Trophoblast cell (in vitro differentiated cells and primary cell): ENCODE measurements at regions not wholly inside any gene's neighbourhood (a gene's known extent, or its start where the extent isn't known, plus 50 kb on each side); places are given as distances from the start of the nearest gene placed in this dataset.

Source experiments
- DNase-seq, 2 donors: peaks; one replicate each; pipeline ENCODE4 v3.0.0-alpha.2; 2016
- H2AFZ ChIP-seq: 2 replicates; pipeline ENCODE4 v1.6.1; 2013; ENCODE audit warnings: low read length, moderate library complexity, mild to moderate bottlenecking; ENCODE audit not compliant: insufficient read depth, poor library complexity
- H2AK5ac ChIP-seq: 2 replicates; pipeline ENCODE4 v1.6.1; 2013; ENCODE audit warnings: mild to moderate bottlenecking, low read length
- H2BK120ac ChIP-seq: 2 replicates; pipeline ENCODE4 v1.6.1; 2013; ENCODE audit warnings: low read length, mild to moderate bottlenecking, moderate library complexity; ENCODE audit not compliant: insufficient read depth, poor library complexity
- H2BK12ac ChIP-seq: 2 replicates; pipeline ENCODE4 v1.6.1; 2013; ENCODE audit warnings: mild to moderate bottlenecking, low read length, moderate library complexity
- H2BK5ac ChIP-seq: 2 replicates; pipeline ENCODE4 v1.6.1; 2013; ENCODE audit warnings: low read length, low read depth, moderate library complexity, mild to moderate bottlenecking; ENCODE audit not compliant: poor library complexity
- H3K14ac ChIP-seq: 2 replicates; pipeline ENCODE4 v1.6.1; 2013; ENCODE audit warnings: mild to moderate bottlenecking, low read length
- H3K18ac ChIP-seq: 2 replicates; pipeline ENCODE4 v1.6.1; 2013; ENCODE audit warnings: mild to moderate bottlenecking, low read length
- H3K23ac ChIP-seq: 2 replicates; pipeline ENCODE4 v1.6.1; 2013; ENCODE audit warnings: low read length
- H3K27ac ChIP-seq: 2 replicates; pipeline ENCODE4 v1.5.1; 2013; ENCODE audit warnings: low read depth, mild to moderate bottlenecking, inconsistent platforms, low read length, moderate library complexity
- H3K27me3 ChIP-seq: 2 replicates; pipeline ENCODE4 v1.6.1; 2013; ENCODE audit warnings: inconsistent platforms, mild to moderate bottlenecking, low read length, moderate library complexity; ENCODE audit not compliant: insufficient read depth
- H3K36me3 ChIP-seq, 2 experiments: 1 replicate in 1 of 2; 2 replicates in 1 of 2; pipeline ENCODE4 v1.6.1; 2013; ENCODE audit warnings: low read length in 2 of 2, mild to moderate bottlenecking in 2 of 2, moderate library complexity in 1 of 2; ENCODE audit not compliant: insufficient read depth in 2 of 2, control insufficient read depth in 1 of 2
- H3K4ac ChIP-seq: 2 replicates; pipeline ENCODE4 v1.6.1; 2013; ENCODE audit warnings: low read depth, mild to moderate bottlenecking, low read length, moderate library complexity
- H3K4me1 ChIP-seq, 2 experiments: 1 replicate in 1 of 2; 2 replicates in 1 of 2; pipeline ENCODE4 v1.6.1; 2013; ENCODE audit warnings: low read length in 2 of 2, mild to moderate bottlenecking in 2 of 2, moderate library complexity in 1 of 2; ENCODE audit not compliant: insufficient read depth in 2 of 2, control insufficient read depth in 1 of 2
- H3K4me2 ChIP-seq: 2 replicates; pipeline ENCODE4 v1.6.1; 2013; ENCODE audit warnings: inconsistent platforms, mild to moderate bottlenecking, low read length, moderate library complexity
- H3K4me3 ChIP-seq: 2 replicates; pipeline ENCODE4 v1.5.1; 2013; ENCODE audit warnings: mild to moderate bottlenecking, low read depth, low read length, inconsistent platforms
- H3K79me1 ChIP-seq: one replicate; pipeline ENCODE4 v1.6.1; 2013; ENCODE audit warnings: low read length
- H3K79me2 ChIP-seq: 2 replicates; pipeline ENCODE4 v1.6.1; 2013; ENCODE audit warnings: low read length, mild to moderate bottlenecking; ENCODE audit not compliant: control insufficient read depth, insufficient read depth, poor library complexity
- H3K9ac ChIP-seq: 2 replicates; pipeline ENCODE4 v1.6.1; 2013; ENCODE audit warnings: mild to moderate bottlenecking, low read length
- H3K9me3 ChIP-seq: 2 replicates; pipeline ENCODE4 v1.6.1; 2013; ENCODE audit warnings: low read depth, mild to moderate bottlenecking, control low read depth, inconsistent platforms, low read length; ENCODE audit not compliant: insufficient read depth
- H4K12ac ChIP-seq: 2 replicates; pipeline ENCODE4 v1.6.1; 2013; ENCODE audit warnings: low read depth, mild to moderate bottlenecking, low read length, moderate library complexity
- H4K8ac ChIP-seq: 2 replicates; pipeline ENCODE4 v1.6.1; 2013; ENCODE audit warnings: low read depth, mild to moderate bottlenecking, low read length, moderate library complexity
- H4K91ac ChIP-seq: one replicate; pipeline ENCODE4 v1.6.1; 2013; ENCODE audit warnings: low read depth, mild to moderate bottlenecking, low read length, moderate library complexity
- WGBS: extraction: QIAGEN DNeasy Blood & Tissue Kit; methylation state at CpG from one replicate; pipeline ENCODE4 v1.1.7; 2013; ENCODE audit warnings: missing lambda C conversion rate; ENCODE audit not compliant: insufficient read length, insufficient coverage; ENCODE audit errors: extremely low coverage; 5-methylcytosine and 5-hydroxymethylcytosine counted together

DNA sequence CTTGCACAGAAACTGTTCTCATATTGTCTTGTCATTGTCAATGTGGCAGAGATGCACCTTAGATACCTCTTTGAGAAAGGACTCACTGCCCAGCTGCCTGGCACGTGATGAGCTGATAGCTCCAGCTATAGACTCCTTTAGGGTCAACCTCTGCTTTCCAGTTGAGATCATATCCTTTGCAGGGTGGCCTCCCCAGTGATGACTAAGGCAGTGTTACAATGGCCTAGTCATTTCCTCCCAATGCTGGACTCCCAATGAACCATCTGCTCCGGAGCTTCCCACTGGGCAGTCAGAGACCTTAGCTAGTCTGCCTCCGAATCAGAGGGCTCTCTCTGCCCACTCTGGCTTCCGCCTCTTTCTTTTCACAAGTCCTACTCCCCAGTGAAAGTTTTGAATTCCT is 79.5 kb downstream of the CHRD start:
- Histone ChIP-seq H3K27ac (no peak overlapping the region), H3K9ac (no peak overlapping the region), H4K8ac (no peak overlapping the region), H3K79me2 (no peaks in the 10 kb centered on the region), H3K18ac (no peak overlapping the region), H4K12ac (no peak overlapping the region), H3K9me3 (peaks cover 7% of the 10 kb centered on the region), H2BK12ac (no peak overlapping the region), H3K4me1 (no peaks in the 10 kb centered on the region), H3K79me1 (no peaks in the 10 kb centered on the region), H3K4ac (no peak overlapping the region), H2BK120ac (no peak overlapping the region), H2AK5ac (no peak overlapping the region), H3K4me2 (no peak overlapping the region), H2AFZ (no peak overlapping the region), H3K36me3 (no peaks in the 10 kb centered on the region), H3K14ac (no peak overlapping the region), H3K23ac (no peak overlapping the region), H3K4me3 (no peak overlapping the region), H3K27me3 (no peaks in the 10 kb centered on the region), H2BK5ac (no peak overlapping the region), H4K91ac (no peak overlapping the region)
- peak in 1 of 2 donors; percentile 24 for DNase-seq
- no CpG with 5 or more reads among the region's 4 CpGs for WGBS

DNA sequence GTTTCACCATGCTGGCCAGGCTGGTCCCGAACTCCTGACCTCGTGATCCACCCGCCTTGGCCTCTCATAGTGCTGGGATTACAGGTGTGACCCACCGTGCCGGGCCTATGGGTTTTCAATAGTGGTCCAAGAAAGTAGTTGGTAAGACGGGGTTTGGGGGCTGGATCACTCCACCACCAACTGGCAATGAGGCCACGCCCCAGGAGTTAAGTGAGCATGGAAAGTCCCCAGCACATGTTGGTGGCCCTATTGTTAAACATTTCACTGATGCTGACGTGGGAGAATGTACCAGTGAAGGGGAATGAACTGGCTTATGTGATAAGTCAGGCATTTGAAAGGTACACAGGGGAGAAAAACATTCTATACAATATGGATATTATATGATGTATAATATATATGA is 80.4 kb downstream of the CHRD start:
- Histone ChIP-seq H3K14ac (no peak overlapping the region), H2AK5ac (no peak overlapping the region), H4K91ac (no peak overlapping the region), H3K36me3 (no peaks in the 10 kb centered on the region), H3K27me3 (no peaks in the 10 kb centered on the region), H3K4me2 (no peak overlapping the region), H3K23ac (no peak overlapping the region), H3K4me1 (no peaks in the 10 kb centered on the region), H3K79me2 (no peaks in the 10 kb centered on the region), H3K18ac (no peak overlapping the region), H2BK12ac (no peak overlapping the region), H3K9me3 (peaks cover 7% of the 10 kb centered on the region), H2BK5ac (no peak overlapping the region), H3K79me1 (no peaks in the 10 kb centered on the region), H4K8ac (no peak overlapping the region), H2AFZ (no peak overlapping the region), H3K9ac (no peak overlapping the region), H3K4me3 (no peak overlapping the region), H2BK120ac (no peak overlapping the region), H4K12ac (no peak overlapping the region), H3K4ac (no peak overlapping the region), H3K27ac (no peak overlapping the region)
- WGBS: no CpG with 5 or more reads among the region's 8 CpGs
- DNase-seq: no peak

DNA sequence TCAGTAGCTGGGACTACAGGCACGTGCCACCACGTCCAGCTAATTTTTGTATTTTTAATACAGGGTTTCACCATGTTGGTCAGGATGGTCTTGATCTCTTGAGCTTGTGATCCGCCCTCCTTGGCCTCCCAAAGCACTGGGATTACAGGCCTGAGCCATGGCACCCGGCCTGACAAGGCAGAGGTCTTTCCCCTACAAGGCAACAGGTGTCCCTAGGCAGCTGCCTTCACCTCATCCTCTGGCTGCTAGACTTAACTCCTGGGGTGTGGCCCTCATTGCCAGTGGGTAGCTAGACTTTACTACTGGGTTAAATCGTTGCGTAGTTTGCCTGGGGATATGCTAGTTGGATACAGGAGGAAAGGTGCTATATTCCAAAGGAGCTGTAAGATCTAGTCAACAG is 81.4 kb downstream of the CHRD start:
- Histone ChIP-seq H3K23ac (no peak overlapping the region), H2BK5ac (no peak overlapping the region), H4K91ac (no peak overlapping the region), H3K27me3 (no peaks in the 10 kb centered on the region), H4K12ac (no peak overlapping the region), H3K4ac (no peak overlapping the region), H3K27ac (no peak overlapping the region), H3K18ac (no peak overlapping the region), H2AFZ (no peak overlapping the region), H2BK12ac (no peak overlapping the region), H3K79me1 (no peaks in the 10 kb centered on the region), H3K4me2 (no peak overlapping the region), H3K4me3 (no peak overlapping the region), H3K79me2 (no peaks in the 10 kb centered on the region), H4K8ac (no peak overlapping the region), H3K14ac (no peak overlapping the region), H3K36me3 (no peaks in the 10 kb centered on the region), H3K9me3 (peaks cover 7% of the 10 kb centered on the region), H2AK5ac (no peak overlapping the region), H3K9ac (peak overlapping the region; percentile 16), H3K4me1 (no peaks in the 10 kb centered on the region), H2BK120ac (no peak overlapping the region)
- WGBS: no CpG with 5 or more reads among the region's 6 CpGs
- DNase-seq: no peak

DNA sequence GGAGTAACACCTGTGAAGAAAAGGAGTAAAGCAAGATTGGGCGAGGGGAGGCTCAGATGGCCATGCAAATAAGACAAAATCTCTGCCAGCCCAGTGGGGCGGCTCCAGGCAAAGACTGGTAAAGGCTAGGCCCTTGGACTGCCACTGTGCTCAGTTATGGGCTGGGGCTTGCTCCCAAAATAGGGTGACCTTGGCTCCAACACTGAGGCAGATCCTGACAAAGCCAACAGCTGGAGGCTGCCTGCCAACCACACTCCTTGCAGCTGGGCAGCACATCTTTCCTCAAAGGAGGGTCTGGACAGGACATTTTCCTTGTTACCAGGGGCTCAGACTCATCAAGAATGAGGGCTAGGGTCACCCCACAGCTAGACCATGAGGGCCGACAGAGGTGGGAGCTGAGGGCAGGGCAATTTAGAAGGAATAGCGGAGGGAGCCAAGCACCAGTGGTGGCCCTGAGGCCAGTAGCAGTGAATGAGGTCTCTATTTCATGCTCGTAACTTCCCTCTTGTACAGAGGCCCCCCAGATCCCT is 86.1 kb downstream of the CHRD start:
- peaks cover 0 to 2% of the 10 kb centered on the region in 2 experiments for H3K4me1 ChIP-seq
- H3K79me1 ChIP-seq: no peaks in the 10 kb centered on the region
- no peak for DNase-seq
- no peaks in the 10 kb centered on the region for H3K27me3 ChIP-seq
- no peak overlapping the region for H2BK120ac ChIP-seq
- no peak overlapping the region for H3K4me2 ChIP-seq
- no peak overlapping the region for H2BK5ac ChIP-seq
- H3K9ac ChIP-seq: no peak overlapping the region
- H2AFZ ChIP-seq: no peak overlapping the region
- no peaks in the 10 kb centered on the region for H3K36me3 ChIP-seq
- H3K14ac ChIP-seq: no peak overlapping the region
- no CpG with 5 or more reads among the region's 5 CpGs for WGBS
- H2AK5ac ChIP-seq: no peak overlapping the region
- no peak overlapping the region for H3K23ac ChIP-seq
- H4K8ac ChIP-seq: no peak overlapping the region
- no peak overlapping the region for H3K27ac ChIP-seq
- H3K18ac ChIP-seq: no peak overlapping the region
- no peak overlapping the region for H2BK12ac ChIP-seq
- H3K79me2 ChIP-seq: no peaks in the 10 kb centered on the region
- H3K9me3 ChIP-seq: no peaks in the 10 kb centered on the region
- no peak overlapping the region for H3K4ac ChIP-seq
- no peak overlapping the region for H4K12ac ChIP-seq
- peak overlapping the region; percentile 5 for H4K91ac ChIP-seq
- H3K4me3 ChIP-seq: no peak overlapping the region
